GM23248 (cell line): ENCODE measurements at regions not wholly inside any gene's neighbourhood (a gene's known extent, or its start where the extent isn't known, plus 50 kb on each side); places are given as distances from the start of the nearest gene placed in this dataset.

Experiments
- EZH2 ChIP-seq: fragments of 200-600 bp; sonication (generic); IDR thresholded peaks from 2 replicates; pipeline ENCODE4 v1.6.1; 2018; ENCODE audit warnings: antibody characterized with exemption, mild to moderate bottlenecking; ENCODE audit not compliant: insufficient read depth, poor library complexity, severe bottlenecking
- EZH2phosphoT487 ChIP-seq: fragments of 200-600 bp; sonication (generic); IDR thresholded peaks from 2 replicates; pipeline ENCODE4 v1.6.1; 2018; ENCODE audit warnings: antibody characterized with exemption, moderate library complexity, mild to moderate bottlenecking, low read depth; ENCODE audit not compliant: insufficient read depth

DNA sequence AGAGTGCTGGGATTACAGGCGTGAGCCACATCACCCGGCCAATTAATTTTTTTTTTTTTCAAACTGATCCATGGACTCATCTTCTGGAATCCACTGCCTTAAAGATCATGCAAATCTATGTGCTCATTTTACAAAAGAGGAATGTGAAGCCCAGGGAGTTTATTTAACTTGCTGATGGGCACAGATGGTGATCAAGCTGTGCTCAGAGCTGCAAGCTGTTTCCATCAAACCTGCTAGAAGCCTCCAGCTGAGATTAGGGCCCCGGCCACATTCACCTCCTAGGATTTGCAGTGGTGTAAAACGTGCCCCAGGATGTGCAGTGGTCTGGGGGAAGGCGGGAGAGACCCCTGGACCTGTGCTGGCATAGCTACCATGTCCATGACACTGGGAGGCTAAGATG, 56.1 kb upstream of the TUT7 start:
- TF ChIP-seq EZH2phosphoT487 (no peak), EZH2 (no peak)
